ENCODE measurements at regions not wholly inside any gene's neighbourhood (a gene's known extent, or its start where the extent isn't known, plus 50 kb on each side); places are given as distances from the start of the nearest gene placed in this dataset.

DNA sequence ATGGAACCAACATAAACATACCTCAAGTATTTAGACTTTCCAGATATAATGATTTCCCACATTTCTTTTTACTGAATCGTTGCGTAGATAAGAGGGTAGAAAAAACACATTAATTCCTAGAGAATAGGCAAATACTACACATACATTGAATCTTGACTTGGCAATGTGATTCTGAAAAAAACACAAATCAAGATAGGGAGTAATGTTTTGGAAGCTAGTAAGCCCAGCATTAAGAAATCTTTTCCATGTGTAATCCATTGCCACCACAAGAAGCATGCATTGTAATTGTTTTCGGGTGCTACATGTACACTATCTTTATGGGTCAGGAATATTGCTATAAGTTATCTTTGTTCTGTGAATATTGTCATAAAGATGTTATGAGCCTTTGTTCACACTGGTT lies 269.8 kb upstream of the PDGFD start:
- Histone ChIP-seq H3K27ac (ENCODE audit: low read depth, low read length) (no peak overlapping the region), H3K27me3 (ENCODE audit: low read length) (no peaks in the 10 kb centered on the region), H3K9me2 (replicated peaks; ENCODE audit: insufficient read depth, low read length) (no peaks in the 10 kb centered on the region), H3K79me2 (ENCODE audit: insufficient read depth, low read length) (no peaks in the 10 kb centered on the region), H3F3A (ENCODE audit: insufficient read depth) (no peaks in the 10 kb centered on the region), H4K20me1 (ENCODE audit: low read depth, low read length) (no peaks in the 10 kb centered on the region), H3K4me2 (ENCODE audit: low read depth, low read length, poor library complexity, severe bottlenecking) (no peak overlapping the region), H3K36me3 (ENCODE audit: low read length) (no peaks in the 10 kb centered on the region), H2AFZ (ENCODE audit: low read depth, low read length, severe bottlenecking) (no peak overlapping the region), H3K4me3 (ENCODE audit: insufficient read depth, low read length, poor library complexity, severe bottlenecking) (no peak overlapping the region), H3K9me3 (ENCODE audit: insufficient read depth, low read length) (no peaks in the 10 kb centered on the region), H3K9ac (ENCODE audit: low read length) (no peak overlapping the region)
- TF ChIP-seq, protein P1, sequence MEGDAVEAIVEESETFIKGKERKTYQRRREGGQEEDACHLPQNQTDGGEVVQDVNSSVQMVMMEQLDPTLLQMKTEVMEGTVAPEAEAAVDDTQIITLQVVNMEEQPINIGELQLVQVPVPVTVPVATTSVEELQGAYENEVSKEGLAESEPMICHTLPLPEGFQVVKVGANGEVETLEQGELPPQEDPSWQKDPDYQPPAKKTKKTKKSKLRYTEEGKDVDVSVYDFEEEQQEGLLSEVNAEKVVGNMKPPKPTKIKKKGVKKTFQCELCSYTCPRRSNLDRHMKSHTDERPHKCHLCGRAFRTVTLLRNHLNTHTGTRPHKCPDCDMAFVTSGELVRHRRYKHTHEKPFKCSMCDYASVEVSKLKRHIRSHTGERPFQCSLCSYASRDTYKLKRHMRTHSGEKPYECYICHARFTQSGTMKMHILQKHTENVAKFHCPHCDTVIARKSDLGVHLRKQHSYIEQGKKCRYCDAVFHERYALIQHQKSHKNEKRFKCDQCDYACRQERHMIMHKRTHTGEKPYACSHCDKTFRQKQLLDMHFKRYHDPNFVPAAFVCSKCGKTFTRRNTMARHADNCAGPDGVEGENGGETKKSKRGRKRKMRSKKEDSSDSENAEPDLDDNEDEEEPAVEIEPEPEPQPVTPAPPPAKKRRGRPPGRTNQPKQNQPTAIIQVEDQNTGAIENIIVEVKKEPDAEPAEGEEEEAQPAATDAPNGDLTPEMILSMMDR (IDR thresholded peaks at IDR 0.05; ENCODE audit: insufficient read depth, low read length, poor library complexity, severe bottlenecking): no peak
- TF ChIP-seq EZH2phosphoT487 (conservative IDR thresholded peaks at IDR 0.05; ENCODE audit: low read length): no peak

DNA sequence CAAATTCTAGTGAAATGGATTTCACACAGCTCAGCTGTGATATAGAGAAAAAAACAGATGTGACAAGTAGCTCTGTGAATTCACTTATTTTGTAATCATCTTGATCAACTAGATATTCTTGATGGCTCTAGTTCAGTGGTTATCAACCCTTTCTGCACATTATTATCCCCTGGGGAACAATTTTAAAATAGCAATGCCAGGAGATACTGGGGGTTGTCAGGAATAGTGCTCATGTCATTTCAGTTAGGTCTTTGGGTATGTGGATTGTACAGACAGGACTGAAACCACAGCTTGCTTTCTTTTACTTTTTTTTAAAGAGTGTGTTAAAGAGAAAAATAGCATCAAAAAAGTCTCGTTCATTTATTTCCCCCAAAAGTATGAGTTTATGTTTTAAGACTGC lies 269.0 kb upstream of the PDGFD start:
- no peaks in the 10 kb centered on the region for H3K9me2 ChIP-seq (replicated peaks; ENCODE audit: insufficient read depth, low read length)
- H3K36me3 ChIP-seq (ENCODE audit: low read length): no peaks in the 10 kb centered on the region
- H3K9ac ChIP-seq (ENCODE audit: low read length): no peak overlapping the region
- no peaks in the 10 kb centered on the region for H3K27me3 ChIP-seq (ENCODE audit: low read length)
- no peak overlapping the region for H3K4me2 ChIP-seq (ENCODE audit: low read depth, low read length, poor library complexity, severe bottlenecking)
- no peaks in the 10 kb centered on the region for H3K79me2 ChIP-seq (ENCODE audit: insufficient read depth, low read length)
- no peak overlapping the region for H3K4me3 ChIP-seq (ENCODE audit: insufficient read depth, low read length, poor library complexity, severe bottlenecking)
- no peak overlapping the region for H3K27ac ChIP-seq (ENCODE audit: low read depth, low read length)
- no peaks in the 10 kb centered on the region for H3K9me3 ChIP-seq (ENCODE audit: insufficient read depth, low read length)
- H3F3A ChIP-seq (ENCODE audit: insufficient read depth): no peaks in the 10 kb centered on the region
- no peak overlapping the region for H2AFZ ChIP-seq (ENCODE audit: low read depth, low read length, severe bottlenecking)
- H4K20me1 ChIP-seq (ENCODE audit: low read depth, low read length): no peaks in the 10 kb centered on the region
- TF ChIP-seq EZH2phosphoT487 (conservative IDR thresholded peaks at IDR 0.05; ENCODE audit: low read length): no peak
- TF ChIP-seq, protein P1 (IDR thresholded peaks at IDR 0.05; ENCODE audit: insufficient read depth, low read length, poor library complexity, severe bottlenecking): no peak

DNA sequence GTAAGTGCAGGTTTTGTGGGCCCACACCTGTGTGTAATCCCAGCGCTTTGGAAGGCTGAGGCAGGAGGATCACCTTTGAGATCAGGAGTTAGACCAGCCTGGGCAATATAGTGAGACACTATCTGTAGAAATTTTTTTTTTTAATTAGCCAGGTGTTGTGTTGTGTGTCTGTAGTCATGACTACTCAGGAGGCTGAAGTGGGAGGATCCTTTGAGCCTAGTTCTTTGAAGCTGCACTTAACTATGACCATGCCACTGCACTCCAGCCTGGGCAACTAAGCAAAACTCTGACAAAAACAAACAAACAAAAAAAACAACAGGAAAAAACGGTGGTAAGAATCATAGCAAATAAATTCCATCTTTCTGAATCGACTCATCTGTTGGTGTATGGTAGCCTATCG lies 268.6 kb upstream of the PDGFD start:
- Histone ChIP-seq H3K4me2 (ENCODE audit: low read depth, low read length, poor library complexity, severe bottlenecking) (no peak overlapping the region), H3F3A (ENCODE audit: insufficient read depth) (no peaks in the 10 kb centered on the region), H3K9me2 (replicated peaks; ENCODE audit: insufficient read depth, low read length) (no peaks in the 10 kb centered on the region), H3K27me3 (ENCODE audit: low read length) (no peaks in the 10 kb centered on the region), H3K79me2 (ENCODE audit: insufficient read depth, low read length) (no peaks in the 10 kb centered on the region), H3K9me3 (ENCODE audit: insufficient read depth, low read length) (no peaks in the 10 kb centered on the region), H3K9ac (ENCODE audit: low read length) (no peak overlapping the region), H3K36me3 (ENCODE audit: low read length) (no peaks in the 10 kb centered on the region), H3K4me3 (ENCODE audit: insufficient read depth, low read length, poor library complexity, severe bottlenecking) (no peak overlapping the region), H4K20me1 (ENCODE audit: low read depth, low read length) (no peaks in the 10 kb centered on the region), H2AFZ (ENCODE audit: low read depth, low read length, severe bottlenecking) (no peak overlapping the region), H3K27ac (ENCODE audit: low read depth, low read length) (no peak overlapping the region)
- TF ChIP-seq EZH2phosphoT487 (conservative IDR thresholded peaks at IDR 0.05; ENCODE audit: low read length): no peak
- TF ChIP-seq, protein P1 (IDR thresholded peaks at IDR 0.05; ENCODE audit: insufficient read depth, low read length, poor library complexity, severe bottlenecking): no peak

All from SU-DHL-6 (cell line).